HEK293 (cell line): ENCODE measurements at regions not wholly inside any gene's neighbourhood (a gene's known extent, or its start where the extent isn't known, plus 50 kb on each side); places are given as distances from the start of the nearest gene placed in this dataset.

Experiments
- CTCF ChIA-PET: fragments of 350-600 bp; formaldehyde crosslinking; extraction: SDS; loops from one replicate; lab custom pipeline; 2021; ENCODE audit warnings: antibody characterized with exemption; lab: Yijun Ruan, JAX
- POLR2A ChIA-PET: fragments of 300-600 bp; formaldehyde crosslinking; extraction: SDS; loops from one replicate; lab custom pipeline; 2020; ENCODE audit warnings: antibody characterized with exemption, inconsistent platforms; lab: Yijun Ruan, JAX
- H3K27ac ChIP-seq: fragments of 200-500 bp; sonication (Bioruptor generic); 2 replicates; pipeline ENCODE4 v1.5.1; 2014; ENCODE audit warnings: low read depth, low read length, control low read depth, inconsistent platforms; ENCODE audit errors: extremely low read depth
- H3K36me3 ChIP-seq, 2 experiments: fragments of 200-500 bp in 1 of 2; sonication (Bioruptor generic) in 1 of 2; 1 replicate in 1 of 2; 2 replicates in 1 of 2; pipeline ENCODE4 v1.5.1; 2014 to 2017; ENCODE audit warnings: inconsistent platforms in 2 of 2, low read length in 2 of 2; ENCODE audit not compliant: control insufficient read depth in 2 of 2, insufficient read depth in 1 of 2
- H3K4me1 ChIP-seq: fragments of 200-500 bp; sonication (Bioruptor generic); 2 replicates; pipeline ENCODE4 v1.5.1; 2014; ENCODE audit warnings: mild to moderate bottlenecking, low read length, inconsistent platforms; ENCODE audit not compliant: control insufficient read depth, insufficient read depth
- H3K4me3 ChIP-seq: 2 replicates; pipeline ENCODE4 v1.5.1; 2011; ENCODE audit warnings: low read depth, mild to moderate bottlenecking, control low read depth, low read length, moderate library complexity
- H3K9me3 ChIP-seq: fragments of 200-500 bp; sonication (Bioruptor generic); 2 replicates; pipeline ENCODE4 v1.5.1; 2014; ENCODE audit warnings: low read depth, low read length, inconsistent platforms; ENCODE audit not compliant: control insufficient read depth, insufficient read depth
- KLF17 ChIP-seq: fragments of 450-650 bp; formaldehyde crosslinking; IDR thresholded peaks from 2 replicates; pipeline ENCODE4 v1.5.1; 2016; ENCODE audit warnings: missing biosample characterization, missing genetic modification characterization
- PRDM6 ChIP-seq: fragments of 450-650 bp; formaldehyde crosslinking; IDR thresholded peaks from 2 replicates; pipeline ENCODE4 v1.5.1; 2017; ENCODE audit warnings: missing biosample characterization, missing genetic modification characterization
- RBAK ChIP-seq: fragments of 450-650 bp; formaldehyde crosslinking; IDR thresholded peaks from 2 replicates; pipeline ENCODE4 v1.5.1; 2016; ENCODE audit warnings: missing biosample characterization, missing genetic modification characterization
- TRIM28 ChIP-seq: IDR thresholded peaks from 2 replicates; pipeline ENCODE4 v1.6.1; 2011; ENCODE audit warnings: low read length, control low read depth, borderline replicate concordance
- YY2 ChIP-seq: fragments of 450-650 bp; formaldehyde crosslinking; IDR thresholded peaks from 2 replicates; pipeline ENCODE4 v1.5.1; 2016; ENCODE audit warnings: missing biosample characterization, missing genetic modification characterization
- ZBTB7A ChIP-seq: fragments of 450-650 bp; formaldehyde crosslinking; IDR thresholded peaks from 2 replicates; pipeline ENCODE4 v1.5.1; 2016; ENCODE audit warnings: low read depth, missing biosample characterization, missing genetic modification characterization
- ZNF10 ChIP-seq: fragments of 450-650 bp; formaldehyde crosslinking; IDR thresholded peaks from 2 replicates; pipeline ENCODE4 v1.5.1; 2017; ENCODE audit warnings: missing biosample characterization, missing genetic modification characterization
- ZNF114 ChIP-seq: fragments of 450-650 bp; formaldehyde crosslinking; IDR thresholded peaks from 2 replicates; pipeline ENCODE4 v1.5.0; 2017; ENCODE audit warnings: missing biosample characterization, missing genetic modification characterization
- ZNF19 ChIP-seq: fragments of 450-650 bp; formaldehyde crosslinking; IDR thresholded peaks from 2 replicates; pipeline ENCODE4; 2016; ENCODE audit warnings: missing biosample characterization, missing genetic modification characterization, low read depth
- ZNF211 ChIP-seq: fragments of 450-650 bp; formaldehyde crosslinking; IDR thresholded peaks from 2 replicates; pipeline ENCODE4 v1.5.1; 2016; ENCODE audit warnings: low read depth, missing biosample characterization, missing genetic modification characterization
- ZNF394 ChIP-seq: fragments of 450-650 bp; formaldehyde crosslinking; IDR thresholded peaks from 2 replicates; pipeline ENCODE4 v1.5.1; 2016; ENCODE audit warnings: missing biosample characterization, missing genetic modification characterization, mild to moderate bottlenecking, moderate library complexity, borderline replicate concordance
- ZNF404 ChIP-seq: fragments of 450-650 bp; formaldehyde crosslinking; IDR thresholded peaks from 2 replicates; pipeline ENCODE4 v1.5.1; 2017; ENCODE audit warnings: missing biosample characterization, missing genetic modification characterization
- ZNF501 ChIP-seq: fragments of 450-650 bp; formaldehyde crosslinking; IDR thresholded peaks from 2 replicates; pipeline ENCODE4 v1.5.1; 2016; ENCODE audit warnings: missing biosample characterization, missing genetic modification characterization
- ZNF514 ChIP-seq: fragments of 450-650 bp; formaldehyde crosslinking; IDR thresholded peaks from 2 replicates; pipeline ENCODE4 v1.5.1; 2016; ENCODE audit warnings: missing biosample characterization, missing genetic modification characterization
- ZNF561 ChIP-seq: fragments of 450-650 bp; IDR thresholded peaks from 2 replicates; pipeline ENCODE4 v1.5.1; 2018; ENCODE audit warnings: missing biosample characterization, missing genetic modification characterization, borderline replicate concordance
- ZNF623 ChIP-seq: fragments of 450-650 bp; formaldehyde crosslinking; IDR thresholded peaks from 2 replicates; pipeline ENCODE4 v1.5.1; 2016; ENCODE audit warnings: missing biosample characterization, missing genetic modification characterization
- ZNF639 ChIP-seq: fragments of 450-650 bp; formaldehyde crosslinking; IDR thresholded peaks from 2 replicates; pipeline ENCODE4 v1.5.1; 2016; ENCODE audit warnings: missing biosample characterization, missing genetic modification characterization
- ZNF664 ChIP-seq: fragments of 450-650 bp; formaldehyde crosslinking; IDR thresholded peaks from 2 replicates; pipeline ENCODE4 v1.5.1; 2016; ENCODE audit warnings: missing biosample characterization, missing genetic modification characterization
- TF ChIP-seq, protein P1 (sequence below): fragments of 450-650 bp; formaldehyde crosslinking; IDR thresholded peaks from 2 replicates; pipeline ENCODE4 v1.5.1; 2016; ENCODE audit warnings: missing biosample characterization, missing genetic modification characterization
- TF ChIP-seq, protein P2 (sequence below): fragments of 450-650 bp; formaldehyde crosslinking; IDR thresholded peaks from 2 replicates; pipeline ENCODE4 v1.5.1; 2016; ENCODE audit warnings: missing biosample characterization, missing genetic modification characterization, low read depth

GRCh38 chr21:28775071-28775470 lies 217.6 kb downstream of the LTN1 start:
- Histone ChIP-seq H3K36me3 (no peaks in the 10 kb centered on the region), H3K27ac (no peak overlapping the region), H3K4me1 (no peaks in the 10 kb centered on the region), H3K9me3 (no peaks in the 10 kb centered on the region), H3K4me3 (no peak overlapping the region)
- no peak for TF ChIP-seq ZNF664 (tag by site-specific recombination)
- CTCF ChIA-PET, result no interaction called here
- POLR2A ChIA-PET, result no interaction called here

DNA sequence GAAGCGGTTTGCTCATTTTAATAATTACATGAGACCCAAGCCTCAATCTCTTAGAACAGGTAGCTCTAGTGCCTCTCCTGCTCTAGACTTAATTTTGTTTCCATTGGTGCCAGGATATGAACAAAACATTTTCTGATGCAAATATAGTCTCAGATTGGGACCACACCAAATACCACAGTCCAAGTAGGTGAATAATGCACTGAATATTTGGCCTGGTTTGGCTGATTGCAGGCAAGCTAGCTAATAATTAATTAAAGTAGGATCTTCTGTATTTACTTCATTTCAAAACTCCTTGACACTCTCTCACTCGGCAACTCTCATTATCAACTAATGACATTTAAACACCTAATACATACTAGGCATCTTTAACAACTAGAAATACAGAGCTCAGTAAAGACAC lies 219.6 kb downstream of the LTN1 start:
- ChIA-PET POLR2A (interaction anchor here (0.5 kb wide), 1 partner anchor 694 kb away, joined by 3 read pairs; no protein-coding TSS in a partner anchor), CTCF (interaction anchor here (0.6 to 1.7 kb wide), 4 partner anchors 9 to 85 kb away, joined by 3 to 8 read pairs (median 4); no protein-coding TSS in a partner anchor)

GRCh38 chr21:28771790-28772501 lies 220.7 kb downstream of the LTN1 start:
- H3K27ac ChIP-seq, result no peak overlapping the region
- no peak overlapping the region for H3K4me3 ChIP-seq
- ChIA-PET POLR2A (no interaction called here), CTCF (interaction anchor here (1.7 kb wide), 1 partner anchor 10 kb away, joined by 8 read pairs; no protein-coding TSS in a partner anchor)
- H3K9me3 ChIP-seq, result no peaks in the 10 kb centered on the region
- H3K4me1 ChIP-seq, result no peaks in the 10 kb centered on the region
- no peaks in the 10 kb centered on the region for H3K36me3 ChIP-seq
- TF ChIP-seq ZNF19 (tag by site-specific recombination), result no peak
- peak; percentile 39 for TF ChIP-seq PRDM6
- no peak for TF ChIP-seq ZNF114
- TF ChIP-seq ZNF501 (tag by site-specific recombination), result no peak
- TF ChIP-seq, protein P1, sequence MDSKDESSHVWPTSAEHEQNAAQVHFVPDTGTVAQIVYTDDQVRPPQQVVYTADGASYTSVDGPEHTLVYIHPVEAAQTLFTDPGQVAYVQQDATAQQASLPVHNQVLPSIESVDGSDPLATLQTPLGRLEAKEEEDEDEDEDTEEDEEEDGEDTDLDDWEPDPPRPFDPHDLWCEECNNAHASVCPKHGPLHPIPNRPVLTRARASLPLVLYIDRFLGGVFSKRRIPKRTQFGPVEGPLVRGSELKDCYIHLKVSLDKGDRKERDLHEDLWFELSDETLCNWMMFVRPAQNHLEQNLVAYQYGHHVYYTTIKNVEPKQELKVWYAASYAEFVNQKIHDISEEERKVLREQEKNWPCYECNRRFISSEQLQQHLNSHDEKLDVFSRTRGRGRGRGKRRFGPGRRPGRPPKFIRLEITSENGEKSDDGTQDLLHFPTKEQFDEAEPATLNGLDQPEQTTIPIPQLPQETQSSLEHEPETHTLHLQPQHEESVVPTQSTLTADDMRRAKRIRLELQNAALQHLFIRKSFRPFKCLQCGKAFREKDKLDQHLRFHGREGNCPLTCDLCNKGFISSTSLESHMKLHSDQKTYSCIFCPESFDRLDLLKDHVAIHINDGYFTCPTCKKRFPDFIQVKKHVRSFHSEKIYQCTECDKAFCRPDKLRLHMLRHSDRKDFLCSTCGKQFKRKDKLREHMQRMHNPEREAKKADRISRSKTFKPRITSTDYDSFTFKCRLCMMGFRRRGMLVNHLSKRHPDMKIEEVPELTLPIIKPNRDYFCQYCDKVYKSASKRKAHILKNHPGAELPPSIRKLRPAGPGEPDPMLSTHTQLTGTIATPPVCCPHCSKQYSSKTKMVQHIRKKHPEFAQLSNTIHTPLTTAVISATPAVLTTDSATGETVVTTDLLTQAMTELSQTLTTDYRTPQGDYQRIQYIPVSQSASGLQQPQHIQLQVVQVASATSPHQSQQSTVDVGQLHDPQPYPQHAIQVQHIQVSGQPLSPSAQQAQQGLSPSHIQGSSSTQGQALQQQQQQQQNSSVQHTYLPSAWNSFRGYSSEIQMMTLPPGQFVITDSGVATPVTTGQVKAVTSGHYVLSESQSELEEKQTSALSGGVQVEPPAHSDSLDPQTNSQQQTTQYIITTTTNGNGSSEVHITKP, result peak; percentile 87

More for the DNA sequence above, 219.6 kb downstream of the LTN1 start:
- H3K27ac ChIP-seq, result no peak overlapping the region
- no peaks in the 10 kb centered on the region for H3K4me1 ChIP-seq
- no peaks in the 10 kb centered on the region for H3K9me3 ChIP-seq
- TF ChIP-seq ZBTB7A (tag by site-specific recombination), result no peak
- TF ChIP-seq ZNF211 (tag by site-specific recombination), result no peak
- TF ChIP-seq ZNF623, result no peak
- no peak for TF ChIP-seq ZNF394 (tag by site-specific recombination)
- TF ChIP-seq ZNF10 (tag by site-specific recombination), result no peak
- TF ChIP-seq RBAK (tag by site-specific recombination), result no peak
- no peak for TF ChIP-seq ZNF561 (tag by site-specific recombination)
- no peak for TF ChIP-seq TRIM28
- no peak for TF ChIP-seq KLF17 (tag by site-specific recombination)
- no peak for TF ChIP-seq PRDM6
- TF ChIP-seq ZNF404 (tag by site-specific recombination), result no peak
- TF ChIP-seq, protein P2, sequence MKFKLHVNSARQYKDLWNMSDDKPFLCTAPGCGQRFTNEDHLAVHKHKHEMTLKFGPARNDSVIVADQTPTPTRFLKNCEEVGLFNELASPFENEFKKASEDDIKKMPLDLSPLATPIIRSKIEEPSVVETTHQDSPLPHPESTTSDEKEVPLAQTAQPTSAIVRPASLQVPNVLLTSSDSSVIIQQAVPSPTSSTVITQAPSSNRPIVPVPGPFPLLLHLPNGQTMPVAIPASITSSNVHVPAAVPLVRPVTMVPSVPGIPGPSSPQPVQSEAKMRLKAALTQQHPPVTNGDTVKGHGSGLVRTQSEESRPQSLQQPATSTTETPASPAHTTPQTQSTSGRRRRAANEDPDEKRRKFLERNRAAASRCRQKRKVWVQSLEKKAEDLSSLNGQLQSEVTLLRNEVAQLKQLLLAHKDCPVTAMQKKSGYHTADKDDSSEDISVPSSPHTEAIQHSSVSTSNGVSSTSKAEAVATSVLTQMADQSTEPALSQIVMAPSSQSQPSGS, result no peak
- no peak for TF ChIP-seq ZNF639 (tag by site-specific recombination)
- TF ChIP-seq ZNF514 (tag by site-specific recombination), result no peak
- no peak for TF ChIP-seq YY2 (tag by site-specific recombination)
- H3K36me3 ChIP-seq, result no peaks in the 10 kb centered on the region
- H3K4me3 ChIP-seq, result no peak overlapping the region
